ENCODE measurements at regions not wholly inside any gene's neighbourhood (a gene's known extent, or its start where the extent isn't known, plus 50 kb on each side); places are given as distances from the start of the nearest gene placed in this dataset.

DNA sequence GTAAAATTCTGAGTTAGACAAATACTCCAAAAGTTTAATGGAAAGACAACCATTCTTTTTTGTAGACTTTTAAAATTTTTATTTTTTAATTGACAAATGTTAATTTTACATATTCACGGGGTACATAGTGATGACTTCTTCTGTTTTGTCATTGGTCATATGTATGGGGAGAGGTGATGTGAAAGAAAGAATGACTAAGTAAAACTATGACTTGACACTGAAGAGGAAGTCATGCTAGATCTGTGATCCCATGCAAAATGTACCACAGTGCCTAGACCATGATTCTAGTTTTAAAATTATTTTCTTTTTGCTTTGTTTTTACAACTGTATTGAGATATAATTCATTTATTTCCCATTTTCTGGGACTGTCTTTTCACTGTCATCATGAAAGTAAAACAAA, 281.6 kb downstream of the MBNL1 start:
- Histone ChIP-seq H3K36me3 (ENCODE audit: insufficient read depth, low read length) (no peaks in the 10 kb centered on the region), H3K9me3 (replicated peaks; ENCODE audit: low read length) (no peaks in the 10 kb centered on the region), H3K4me2 (ENCODE audit: low read length) (no peak overlapping the region), H3K4me1 (ENCODE audit: control insufficient read depth, insufficient read depth, low read length) (peaks cover 4% of the 10 kb centered on the region), H3K4me3 (ENCODE audit: low read length) (no peak overlapping the region), H3K27me3 (ENCODE audit: control insufficient read depth, insufficient read depth, low read length) (no peaks in the 10 kb centered on the region), H3K9ac (ENCODE audit: low read depth, low read length) (no peak overlapping the region)

DNA sequence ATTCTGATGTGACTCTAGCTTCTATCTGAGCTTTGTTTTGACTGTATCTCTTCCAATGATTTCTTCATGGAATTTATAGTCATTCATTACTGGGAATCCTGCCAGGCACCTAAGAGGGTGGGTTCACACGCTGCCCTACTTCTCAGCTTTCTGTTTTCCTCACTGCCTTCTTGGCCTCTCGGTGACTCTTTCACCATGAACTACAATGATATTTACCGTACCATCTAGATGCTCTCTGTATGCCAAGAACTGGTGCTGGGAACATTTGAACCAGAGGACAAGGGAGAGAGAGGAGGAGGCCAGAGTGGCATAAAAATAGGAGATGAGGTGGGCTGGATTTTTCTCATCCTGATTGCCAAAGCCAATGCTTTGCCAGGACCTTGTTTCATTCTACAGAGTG, 280.0 kb upstream of the P2RY1 start:
- H3K27me3 ChIP-seq (ENCODE audit: control insufficient read depth, insufficient read depth, low read length) = no peaks in the 10 kb centered on the region
- peaks cover 20% of the 10 kb centered on the region for H3K4me1 ChIP-seq (ENCODE audit: control insufficient read depth, insufficient read depth, low read length)
- no peak overlapping the region for H3K4me3 ChIP-seq (ENCODE audit: low read length)
- H3K9me3 ChIP-seq (replicated peaks; ENCODE audit: low read length) = peaks cover 4% of the 10 kb centered on the region
- no peak overlapping the region for H3K4me2 ChIP-seq (ENCODE audit: low read length)
- H3K36me3 ChIP-seq (ENCODE audit: insufficient read depth, low read length) = no peaks in the 10 kb centered on the region
- H3K9ac ChIP-seq (ENCODE audit: low read depth, low read length) = no peak overlapping the region

DNA sequence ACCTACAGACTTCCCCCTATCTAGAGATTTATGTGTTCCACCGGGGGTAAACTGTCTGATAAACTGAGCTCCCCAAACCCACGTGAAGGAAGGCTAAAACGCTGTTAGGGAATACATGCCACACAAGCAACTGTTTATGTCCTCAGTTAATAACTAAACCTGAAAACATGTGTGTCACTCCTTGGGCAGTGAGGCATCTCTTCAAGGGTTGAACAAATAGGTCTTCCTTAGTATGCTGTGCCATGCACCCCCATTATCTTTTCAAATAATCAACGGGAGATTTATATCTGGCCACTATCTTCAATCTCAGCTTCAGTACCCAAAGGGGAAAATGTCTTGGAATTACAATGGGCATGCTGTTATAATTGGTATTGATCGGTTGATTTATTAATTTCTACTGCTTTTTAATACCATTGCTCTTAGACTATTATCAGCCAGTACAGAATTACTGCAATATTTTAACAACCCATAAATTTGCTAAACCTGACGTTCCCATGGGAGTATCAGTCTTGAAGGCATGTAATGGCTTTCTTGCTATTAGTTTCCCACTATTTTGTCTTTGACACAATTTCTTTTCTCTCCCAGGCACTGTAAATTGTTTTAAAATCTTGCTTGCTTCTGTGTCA, 279.2 kb upstream of the P2RY1 start:
- Histone ChIP-seq H3K36me3 (ENCODE audit: insufficient read depth, low read length) (no peaks in the 10 kb centered on the region), H3K4me1 (ENCODE audit: control insufficient read depth, insufficient read depth, low read length) (peaks cover 20% of the 10 kb centered on the region), H3K9ac (ENCODE audit: low read depth, low read length) (no peak overlapping the region), H3K27me3 (ENCODE audit: control insufficient read depth, insufficient read depth, low read length) (no peaks in the 10 kb centered on the region), H3K9me3 (replicated peaks; ENCODE audit: low read length) (peaks cover 4% of the 10 kb centered on the region), H3K4me2 (ENCODE audit: low read length) (no peak overlapping the region), H3K4me3 (ENCODE audit: low read length) (no peak overlapping the region)

DNA sequence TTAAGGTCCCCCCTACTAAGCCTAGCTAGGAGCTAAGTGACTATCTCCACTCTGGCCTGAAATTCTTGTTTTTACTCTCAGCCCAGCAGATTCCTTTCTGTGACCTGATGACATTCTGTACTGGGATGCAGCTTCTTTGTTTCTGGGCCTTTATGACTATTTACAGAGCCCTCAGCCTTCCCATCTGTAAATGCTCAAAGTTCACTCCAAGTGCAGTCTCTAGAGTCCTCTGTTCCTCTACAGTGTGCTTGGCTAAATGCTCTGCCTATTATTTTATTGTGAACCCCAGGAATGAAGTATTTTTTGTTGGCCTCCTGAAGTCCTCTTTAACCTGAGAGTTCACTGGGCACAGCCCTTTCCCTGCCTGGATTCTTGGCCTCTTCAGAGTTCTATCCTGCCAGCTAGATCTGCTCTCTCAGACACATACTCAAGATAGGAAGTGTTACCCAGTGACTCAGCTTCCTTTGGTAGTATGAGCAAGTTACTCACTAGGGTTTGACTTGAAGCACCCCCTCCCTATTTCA, 278.1 kb upstream of the P2RY1 start:
- no peak overlapping the region for H3K9ac ChIP-seq (ENCODE audit: low read depth, low read length)
- no peak overlapping the region for H3K4me3 ChIP-seq (ENCODE audit: low read length)
- H3K36me3 ChIP-seq (ENCODE audit: insufficient read depth, low read length) = no peaks in the 10 kb centered on the region
- peaks cover 4% of the 10 kb centered on the region for H3K9me3 ChIP-seq (replicated peaks; ENCODE audit: low read length)
- peaks cover 20% of the 10 kb centered on the region for H3K4me1 ChIP-seq (ENCODE audit: control insufficient read depth, insufficient read depth, low read length)
- no peak overlapping the region for H3K4me2 ChIP-seq (ENCODE audit: low read length)
- H3K27me3 ChIP-seq (ENCODE audit: control insufficient read depth, insufficient read depth, low read length) = no peaks in the 10 kb centered on the region

DNA sequence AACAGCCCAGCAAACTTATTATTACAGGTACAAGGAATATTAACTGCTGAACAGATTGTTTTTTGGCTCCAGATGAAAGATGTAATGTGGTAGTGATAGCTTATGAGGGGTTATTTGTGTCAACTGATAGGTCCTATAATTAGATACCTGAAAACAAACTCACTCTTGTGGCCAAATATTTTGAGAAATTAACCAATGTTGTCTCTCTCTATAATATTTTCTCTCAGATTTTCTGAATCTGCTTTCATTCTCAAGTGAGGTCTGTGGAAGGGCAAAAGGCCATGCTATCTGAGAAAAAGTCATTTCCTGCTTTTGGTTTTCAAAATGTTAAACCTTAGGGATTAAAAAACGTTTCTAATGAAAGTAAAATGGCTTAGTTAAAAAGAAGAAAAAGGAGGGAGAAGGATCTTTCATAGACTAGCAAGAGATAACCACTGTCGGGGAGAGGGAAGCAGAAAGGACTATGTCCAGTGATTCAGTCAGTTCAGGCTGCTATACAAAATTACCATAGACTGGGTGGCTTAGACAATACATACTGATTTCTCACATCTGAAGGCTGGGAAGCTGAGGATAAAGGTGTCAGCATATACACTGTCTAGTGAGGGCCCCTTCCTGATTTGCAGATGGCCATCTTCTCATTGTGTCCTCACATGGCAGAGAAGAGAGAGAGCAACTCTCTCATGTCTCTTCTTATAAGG, 277.5 kb upstream of the P2RY1 start:
- Histone ChIP-seq H3K4me1 (ENCODE audit: control insufficient read depth, insufficient read depth, low read length) (peaks cover 20% of the 10 kb centered on the region), H3K27me3 (ENCODE audit: control insufficient read depth, insufficient read depth, low read length) (no peaks in the 10 kb centered on the region), H3K9ac (ENCODE audit: low read depth, low read length) (no peak overlapping the region), H3K9me3 (replicated peaks; ENCODE audit: low read length) (peaks cover 4% of the 10 kb centered on the region), H3K36me3 (ENCODE audit: insufficient read depth, low read length) (no peaks in the 10 kb centered on the region), H3K4me2 (ENCODE audit: low read length) (no peak overlapping the region), H3K4me3 (ENCODE audit: low read length) (no peak overlapping the region)

DNA sequence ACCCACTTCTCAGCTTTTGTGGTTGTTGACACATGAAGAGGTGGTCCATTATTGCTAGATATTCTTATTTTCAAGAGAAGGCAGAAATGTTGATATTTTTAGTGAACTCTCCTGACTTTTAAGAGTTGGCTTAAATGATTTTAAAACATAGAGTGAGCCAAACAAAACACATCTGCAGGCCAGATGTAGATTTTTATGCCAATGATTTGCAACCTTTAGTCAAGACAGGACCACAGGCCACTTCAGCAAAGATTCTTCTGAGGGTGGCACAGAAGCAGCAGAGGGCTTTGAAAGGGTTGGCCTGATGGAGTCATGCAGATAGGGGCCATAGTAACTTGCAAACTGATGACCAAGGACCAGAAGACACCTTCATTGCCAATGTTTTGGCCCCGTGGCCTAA, 276.5 kb upstream of the P2RY1 start:
- Histone ChIP-seq H3K9ac (ENCODE audit: low read depth, low read length) (no peak overlapping the region), H3K4me2 (ENCODE audit: low read length) (no peak overlapping the region), H3K4me1 (ENCODE audit: control insufficient read depth, insufficient read depth, low read length) (peaks cover 20% of the 10 kb centered on the region), H3K27me3 (ENCODE audit: control insufficient read depth, insufficient read depth, low read length) (no peaks in the 10 kb centered on the region), H3K4me3 (ENCODE audit: low read length) (no peak overlapping the region), H3K36me3 (ENCODE audit: insufficient read depth, low read length) (no peaks in the 10 kb centered on the region), H3K9me3 (replicated peaks; ENCODE audit: low read length) (peaks cover 4% of the 10 kb centered on the region)

DNA sequence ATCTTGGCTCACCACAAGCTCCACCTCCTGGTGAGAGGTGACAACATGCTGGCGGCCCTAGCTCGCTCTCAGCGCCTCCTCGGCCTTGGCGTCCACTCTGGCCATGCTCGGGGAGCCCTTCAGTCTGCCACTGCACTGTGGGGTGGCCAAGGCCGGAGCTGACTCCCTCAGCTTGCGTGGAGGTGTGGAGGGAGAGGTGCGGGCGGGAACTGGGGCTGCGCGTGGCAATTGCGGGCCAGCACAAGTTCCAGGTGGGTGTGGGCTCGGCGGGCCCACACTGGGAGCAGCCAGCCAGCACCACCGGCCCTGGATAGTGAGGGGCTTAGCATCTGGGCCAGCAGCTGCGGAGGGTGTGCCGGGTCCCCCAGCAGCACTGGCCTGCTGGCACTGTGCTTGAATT, 275.7 kb upstream of the P2RY1 start:
- no peak overlapping the region for H3K4me3 ChIP-seq (ENCODE audit: low read length)
- no peak overlapping the region for H3K9ac ChIP-seq (ENCODE audit: low read depth, low read length)
- no peaks in the 10 kb centered on the region for H3K27me3 ChIP-seq (ENCODE audit: control insufficient read depth, insufficient read depth, low read length)
- no peak overlapping the region for H3K4me2 ChIP-seq (ENCODE audit: low read length)
- no peaks in the 10 kb centered on the region for H3K36me3 ChIP-seq (ENCODE audit: insufficient read depth, low read length)
- peaks cover 20% of the 10 kb centered on the region for H3K4me1 ChIP-seq (ENCODE audit: control insufficient read depth, insufficient read depth, low read length)
- H3K9me3 ChIP-seq (replicated peaks; ENCODE audit: low read length) = peaks cover 4% of the 10 kb centered on the region

DNA sequence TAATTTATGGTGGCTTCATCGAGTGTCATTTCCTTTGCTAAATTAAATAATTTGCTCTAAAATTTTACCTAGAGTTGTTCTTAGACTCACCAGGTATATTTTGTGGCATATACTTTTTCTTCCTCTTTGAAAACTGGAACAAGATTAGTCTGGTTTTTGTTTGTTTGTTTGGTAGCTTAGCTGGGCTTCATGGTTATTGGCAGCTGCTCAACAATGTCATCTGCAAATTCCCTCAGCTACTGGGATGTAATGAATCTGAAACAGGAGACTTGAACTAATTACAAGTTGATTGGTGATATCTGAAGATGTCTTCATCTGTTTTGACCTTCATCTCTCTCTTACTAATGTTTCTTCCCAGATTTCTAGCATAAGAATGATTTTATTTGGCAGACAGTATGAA, 270.5 kb upstream of the P2RY1 start:
- no peak overlapping the region for H3K9ac ChIP-seq (ENCODE audit: low read depth, low read length)
- H3K4me3 ChIP-seq (ENCODE audit: low read length) = no peak overlapping the region
- no peaks in the 10 kb centered on the region for H3K9me3 ChIP-seq (replicated peaks; ENCODE audit: low read length)
- no peak overlapping the region for H3K4me2 ChIP-seq (ENCODE audit: low read length)
- H3K27me3 ChIP-seq (ENCODE audit: control insufficient read depth, insufficient read depth, low read length) = no peaks in the 10 kb centered on the region
- no peaks in the 10 kb centered on the region for H3K36me3 ChIP-seq (ENCODE audit: insufficient read depth, low read length)
- no peaks in the 10 kb centered on the region for H3K4me1 ChIP-seq (ENCODE audit: control insufficient read depth, insufficient read depth, low read length)

DNA sequence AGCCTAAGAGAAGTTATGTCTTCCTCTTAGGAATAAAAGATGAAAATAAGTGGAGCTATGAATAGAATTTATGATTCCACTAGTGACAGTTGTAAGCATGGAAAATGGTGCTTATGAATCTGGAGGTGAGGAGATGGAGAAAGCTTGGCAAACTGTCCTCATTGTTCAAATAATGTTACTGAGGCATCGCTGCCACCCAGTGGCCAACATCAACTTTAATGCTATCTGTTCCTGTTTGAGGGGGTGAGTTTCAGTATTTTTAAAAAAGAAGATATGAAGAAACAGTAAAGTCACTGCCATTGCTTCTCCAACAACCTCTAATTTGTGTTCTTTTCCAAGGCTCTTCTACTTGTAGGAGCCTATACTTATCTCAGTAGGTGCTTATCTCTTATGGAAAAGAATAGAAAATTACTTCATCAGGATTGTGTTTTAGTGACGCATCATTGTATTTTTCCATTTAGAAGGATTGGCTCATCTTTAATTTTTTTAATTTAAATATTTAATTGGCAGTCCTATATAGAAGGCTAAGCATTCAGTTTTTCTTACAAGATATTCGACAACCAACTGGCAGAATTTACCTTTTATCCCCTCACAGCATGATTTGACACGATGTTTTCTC, 260.4 kb upstream of the P2RY1 start:
- Histone ChIP-seq H3K4me3 (ENCODE audit: low read length) (no peak overlapping the region), H3K9me3 (replicated peaks; ENCODE audit: low read length) (no peaks in the 10 kb centered on the region), H3K4me1 (ENCODE audit: control insufficient read depth, insufficient read depth, low read length) (no peaks in the 10 kb centered on the region), H3K4me2 (ENCODE audit: low read length) (no peak overlapping the region), H3K36me3 (ENCODE audit: insufficient read depth, low read length) (no peaks in the 10 kb centered on the region), H3K9ac (ENCODE audit: low read depth, low read length) (no peak overlapping the region), H3K27me3 (ENCODE audit: control insufficient read depth, insufficient read depth, low read length) (no peaks in the 10 kb centered on the region)

DNA sequence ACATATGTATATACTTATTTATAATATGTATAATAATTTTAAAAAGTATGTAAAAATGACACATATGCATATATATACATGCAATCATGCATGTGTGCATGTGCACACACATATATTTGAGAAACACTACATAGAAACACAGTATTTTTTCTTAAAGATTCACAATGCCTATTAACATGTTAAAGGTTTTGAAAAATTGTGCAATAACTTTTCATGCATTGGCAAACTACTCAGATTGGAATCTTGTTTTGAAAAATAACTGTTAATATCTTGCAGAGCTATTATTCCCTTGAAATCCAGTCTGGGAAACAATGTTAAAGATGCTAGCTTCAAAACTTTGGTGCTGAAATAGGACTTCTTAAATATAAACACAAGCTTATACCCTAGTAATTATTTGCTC, 256.2 kb upstream of the P2RY1 start:
- no peaks in the 10 kb centered on the region for H3K9me3 ChIP-seq (replicated peaks; ENCODE audit: low read length)
- H3K4me1 ChIP-seq (ENCODE audit: control insufficient read depth, insufficient read depth, low read length) = peaks cover 3% of the 10 kb centered on the region
- H3K27me3 ChIP-seq (ENCODE audit: control insufficient read depth, insufficient read depth, low read length) = no peaks in the 10 kb centered on the region
- no peaks in the 10 kb centered on the region for H3K36me3 ChIP-seq (ENCODE audit: insufficient read depth, low read length)
- no peak overlapping the region for H3K9ac ChIP-seq (ENCODE audit: low read depth, low read length)
- H3K4me2 ChIP-seq (ENCODE audit: low read length) = no peak overlapping the region
- H3K4me3 ChIP-seq (ENCODE audit: low read length) = no peak overlapping the region

DNA sequence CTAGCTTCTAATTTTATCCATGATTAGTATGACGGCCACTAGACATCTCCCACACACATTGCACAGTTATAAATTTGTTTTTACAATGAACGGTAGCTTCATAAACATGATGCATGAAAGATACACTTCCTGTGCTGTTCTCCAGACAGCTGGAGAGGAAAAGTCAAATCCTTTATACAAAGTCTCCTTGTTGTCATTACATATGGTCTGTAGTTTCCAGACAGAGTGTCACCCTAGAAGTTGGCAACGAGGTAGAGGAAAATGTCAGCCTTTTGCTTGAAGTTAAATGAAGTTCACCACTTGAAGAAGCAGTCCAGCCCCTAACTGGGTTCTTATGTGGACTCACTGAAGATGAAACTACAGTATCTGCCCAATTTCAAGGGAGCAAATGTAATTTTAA, 253.0 kb upstream of the P2RY1 start:
- H3K36me3 ChIP-seq (ENCODE audit: insufficient read depth, low read length) = no peaks in the 10 kb centered on the region
- H3K9ac ChIP-seq (ENCODE audit: low read depth, low read length) = no peak overlapping the region
- no peak overlapping the region for H3K4me3 ChIP-seq (ENCODE audit: low read length)
- H3K4me2 ChIP-seq (ENCODE audit: low read length) = no peak overlapping the region
- H3K9me3 ChIP-seq (replicated peaks; ENCODE audit: low read length) = no peaks in the 10 kb centered on the region
- H3K27me3 ChIP-seq (ENCODE audit: control insufficient read depth, insufficient read depth, low read length) = no peaks in the 10 kb centered on the region
- H3K4me1 ChIP-seq (ENCODE audit: control insufficient read depth, insufficient read depth, low read length) = peaks cover 3% of the 10 kb centered on the region

Data from skeletal muscle satellite cell (primary cell).